ENCODE measurements at regions not wholly inside any gene's neighbourhood (a gene's known extent, or its start where the extent isn't known, plus 50 kb on each side); places are given as distances from the start of the nearest gene placed in this dataset.

GRCh38 chr14:76698191-76698590 is 63.1 kb upstream of the VASH1 start:
- H3K79me2 ChIP-seq (ENCODE audit: insufficient read depth): no peaks in the 10 kb centered on the region
- no peak overlapping the region for H3K4me2 ChIP-seq
- H3K27ac ChIP-seq (ENCODE audit: low read depth in 2 of 2, low read length in 1 of 2): no peak overlapping the region
- H3K4me3 ChIP-seq (ENCODE audit: low read depth in 2 of 2, low read length in 1 of 2): no peak overlapping the region
- peaks cover 0 to 3% of the 10 kb centered on the region in 2 experiments; a peak in 1 of 4 replicates for H3K4me1 ChIP-seq (ENCODE audit: control insufficient read depth in 1 of 2, insufficient read depth in 2 of 2, low read depth in 1 of 2, low read length in 1 of 2)
- no peak for TF ChIP-seq MEF2A (IDR thresholded peaks at IDR 0.05; ENCODE audit: borderline replicate concordance, low read depth)
- no peak for TF ChIP-seq IRF3 (IDR thresholded peaks at IDR 0.05; ENCODE audit: low read depth, low read length)
- no peak overlapping the region for H2AFZ ChIP-seq (ENCODE audit: low read depth)
- no peak for DNase-seq
- no peaks in the 10 kb centered on the region for H3F3A ChIP-seq (replicated peaks; ENCODE audit: insufficient read depth)
- WGBS (ENCODE audit: low lambda C conversion rate): 63% methylated on average over 4 of the region's 4 CpGs
- ChIA-PET CTCF (interaction anchor here (0.6 to 2.2 kb wide), 3 partner anchors 12 to 426 kb away, joined by 3 to 22 read pairs (median 4); partner anchors contain the start of gene VASH1), POLR2A (no interaction called here)
- no peak overlapping the region for H3K9ac ChIP-seq
- no peaks in the 10 kb centered on the region; the same call in 1 of the 2 replicates for H3K27me3 ChIP-seq (ENCODE audit: insufficient read depth)
- H4K20me1 ChIP-seq (ENCODE audit: insufficient read depth): no peaks in the 10 kb centered on the region
- H3K36me3 ChIP-seq (replicated peaks in 1 of 2; ENCODE audit: control insufficient read depth in 1 of 2, insufficient read depth in 2 of 2, low read length in 1 of 2): no peaks in the 10 kb centered on the region
- no peaks in the 10 kb centered on the region for H3K9me2 ChIP-seq
- no peaks in the 10 kb centered on the region for H3K9me3 ChIP-seq

- H3K27ac ChIP-seq (ENCODE audit: low read depth in 2 of 2, low read length in 1 of 2): no peak overlapping the region
- H3K9me2 ChIP-seq: no peaks in the 10 kb centered on the region
- WGBS (ENCODE audit: low lambda C conversion rate): 42% methylated on average over 3 of the region's 3 CpGs
- DNase-seq: no peak
- no peaks in the 10 kb centered on the region for H4K20me1 ChIP-seq (ENCODE audit: insufficient read depth)
- H2AFZ ChIP-seq (ENCODE audit: low read depth): no peak overlapping the region
- no peak overlapping the region for H3K4me3 ChIP-seq (ENCODE audit: low read depth in 2 of 2, low read length in 1 of 2)
- no peaks in the 10 kb centered on the region for H3K79me2 ChIP-seq (ENCODE audit: insufficient read depth)
- TF ChIP-seq RFX5 (IDR thresholded peaks at IDR 0.05; ENCODE audit: low read length) (no peak), CTCF (IDR thresholded peaks at IDR 0.05) (no peak), YY1 (IDR thresholded peaks at IDR 0.05; ENCODE audit: low read depth) (no peak), RCOR1 (IDR thresholded peaks at IDR 0.05; ENCODE audit: low read length) (no peak), REST (IDR thresholded peaks at IDR 0.05; ENCODE audit: low read depth, low read length) (no peak), FOSL2 (IDR thresholded peaks at IDR 0.05; ENCODE audit: borderline replicate concordance, low read depth) (no peak), GATA2 (CRISPR knock-in tag; IDR thresholded peaks at IDR 0.05) (no peak), NRF1 (IDR thresholded peaks at IDR 0.05; ENCODE audit: low read depth, low read length) (no peak)
- ChIA-PET CTCF (interaction anchor here (1.0 kb wide), 1 partner anchor 62 kb away, joined by 4 read pairs; the partner anchor contains the start of gene VASH1), POLR2A (no interaction called here)
- H3K36me3 ChIP-seq (replicated peaks in 1 of 2; ENCODE audit: control insufficient read depth in 1 of 2, insufficient read depth in 2 of 2, low read length in 1 of 2): no peaks in the 10 kb centered on the region
- H3K4me1 ChIP-seq (ENCODE audit: control insufficient read depth in 1 of 2, insufficient read depth in 2 of 2, low read depth in 1 of 2, low read length in 1 of 2): peaks cover 0 to 3% of the 10 kb centered on the region in 2 experiments; a peak in 1 of 4 replicates
- H3K9me3 ChIP-seq: no peaks in the 10 kb centered on the region
- no peaks in the 10 kb centered on the region for H3F3A ChIP-seq (replicated peaks; ENCODE audit: insufficient read depth)
- H3K9ac ChIP-seq: no peak overlapping the region
- H3K27me3 ChIP-seq (ENCODE audit: insufficient read depth): no peaks in the 10 kb centered on the region; the same call in 1 of the 2 replicates
- H3K4me2 ChIP-seq: no peak overlapping the region
These were observed 62.6 kb upstream of the VASH1 start for GRCh38 chr14:76698631-76699030.
